Fibroblast of the aortic adventitia (primary cell): ENCODE measurements at regions not wholly inside any gene's neighbourhood (a gene's known extent, or its start where the extent isn't known, plus 50 kb on each side); places are given as distances from the start of the nearest gene placed in this dataset.

Experiments used
- DNase-seq: peaks from one replicate; pipeline ENCODE4 v3.0.0-alpha.2; 2010; ENCODE audit warnings: low read depth
- H3K4me3 ChIP-seq: 2 replicates; pipeline ENCODE4 v1.5.1; 2011; ENCODE audit warnings: low read depth, mild to moderate bottlenecking, control low read depth, low read length, moderate library complexity
- TF ChIP-seq, protein P1 (sequence below): IDR thresholded peaks from 2 replicates; pipeline ENCODE4 v1.5.1; 2011; ENCODE audit warnings: mild to moderate bottlenecking, low read length, control low read depth, inconsistent platforms; ENCODE audit not compliant: insufficient read depth

DNA sequence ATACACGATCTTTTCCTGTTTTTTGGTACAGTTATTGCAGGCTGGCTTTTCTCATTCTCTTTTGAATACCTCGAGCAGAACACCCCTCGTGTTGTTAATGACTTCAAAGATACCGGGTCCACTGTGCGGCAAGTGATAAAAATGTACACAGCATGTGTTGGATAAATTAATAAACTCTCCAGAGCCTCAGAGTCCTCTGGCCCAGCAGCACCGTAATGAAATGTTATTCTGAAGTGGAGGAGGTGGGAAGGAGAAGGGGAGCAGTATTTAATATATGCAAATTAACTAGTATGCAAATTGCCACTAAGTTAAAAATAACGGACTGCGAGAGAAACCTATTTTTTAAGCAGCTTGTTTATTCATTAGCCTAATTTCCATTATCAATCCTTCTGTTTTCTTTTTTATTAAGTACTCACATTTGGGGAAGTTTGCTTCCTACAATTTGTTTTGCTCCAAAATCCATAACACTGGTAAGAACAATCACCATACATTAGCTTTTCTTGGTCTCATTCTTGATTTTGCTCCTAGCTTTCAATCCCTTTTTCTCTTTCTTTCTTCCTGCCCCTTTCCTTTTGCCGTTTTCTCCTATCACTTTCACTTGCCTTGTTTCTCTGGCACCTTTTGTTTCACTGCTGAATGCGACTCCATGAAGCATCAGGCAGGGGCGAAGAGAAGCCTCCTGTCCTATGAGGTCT lies 462.3 kb upstream of the PPP2R3A start:
- DNase-seq = no peak
- H3K4me3 ChIP-seq = peak overlapping the region; percentile 3
- TF ChIP-seq, protein P1, sequence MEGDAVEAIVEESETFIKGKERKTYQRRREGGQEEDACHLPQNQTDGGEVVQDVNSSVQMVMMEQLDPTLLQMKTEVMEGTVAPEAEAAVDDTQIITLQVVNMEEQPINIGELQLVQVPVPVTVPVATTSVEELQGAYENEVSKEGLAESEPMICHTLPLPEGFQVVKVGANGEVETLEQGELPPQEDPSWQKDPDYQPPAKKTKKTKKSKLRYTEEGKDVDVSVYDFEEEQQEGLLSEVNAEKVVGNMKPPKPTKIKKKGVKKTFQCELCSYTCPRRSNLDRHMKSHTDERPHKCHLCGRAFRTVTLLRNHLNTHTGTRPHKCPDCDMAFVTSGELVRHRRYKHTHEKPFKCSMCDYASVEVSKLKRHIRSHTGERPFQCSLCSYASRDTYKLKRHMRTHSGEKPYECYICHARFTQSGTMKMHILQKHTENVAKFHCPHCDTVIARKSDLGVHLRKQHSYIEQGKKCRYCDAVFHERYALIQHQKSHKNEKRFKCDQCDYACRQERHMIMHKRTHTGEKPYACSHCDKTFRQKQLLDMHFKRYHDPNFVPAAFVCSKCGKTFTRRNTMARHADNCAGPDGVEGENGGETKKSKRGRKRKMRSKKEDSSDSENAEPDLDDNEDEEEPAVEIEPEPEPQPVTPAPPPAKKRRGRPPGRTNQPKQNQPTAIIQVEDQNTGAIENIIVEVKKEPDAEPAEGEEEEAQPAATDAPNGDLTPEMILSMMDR = no peak

- TF ChIP-seq, protein P1 = peak; percentile 90
- peak; percentile 79 for DNase-seq
- peak overlapping the region; percentile 3 for H3K4me3 ChIP-seq
Observed at GRCh38 chr3:135503760-135504686, 461.5 kb upstream of the PPP2R3A start.

- TF ChIP-seq, protein P1 = no peak
- no peak overlapping the region for H3K4me3 ChIP-seq
- peak; percentile 68 for DNase-seq
Observed at GRCh38 chr3:135513106-135514059, 452.1 kb upstream of the PPP2R3A start.

DNA sequence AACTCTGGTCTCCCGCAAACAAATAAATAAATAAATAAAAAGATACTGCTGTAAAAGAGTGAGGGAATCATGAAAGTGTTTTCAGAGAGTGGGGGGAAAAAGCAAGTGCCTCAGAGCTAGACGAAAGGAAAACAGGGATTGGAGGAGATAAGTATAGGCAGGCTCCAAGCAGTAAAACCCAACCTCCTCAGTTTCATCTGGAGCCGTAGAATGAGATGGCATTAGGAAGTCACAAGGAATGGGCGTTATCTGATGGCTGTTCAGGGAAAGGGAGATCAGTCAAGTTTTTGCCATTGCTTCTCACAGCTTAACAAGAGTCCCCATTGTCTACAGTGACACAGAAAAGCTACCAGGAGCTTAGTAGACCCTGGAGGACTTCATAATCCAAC lies 451.5 kb upstream of the PPP2R3A start:
- H3K4me3 ChIP-seq = no peak overlapping the region
- TF ChIP-seq, protein P1 = no peak
- DNase-seq = peak; percentile 11

GRCh38 chr3:135516143-135516542 lies 449.4 kb upstream of the PPP2R3A start:
- TF ChIP-seq, protein P1 = peak; percentile 45
- no peak for DNase-seq
- no peak overlapping the region for H3K4me3 ChIP-seq

DNA sequence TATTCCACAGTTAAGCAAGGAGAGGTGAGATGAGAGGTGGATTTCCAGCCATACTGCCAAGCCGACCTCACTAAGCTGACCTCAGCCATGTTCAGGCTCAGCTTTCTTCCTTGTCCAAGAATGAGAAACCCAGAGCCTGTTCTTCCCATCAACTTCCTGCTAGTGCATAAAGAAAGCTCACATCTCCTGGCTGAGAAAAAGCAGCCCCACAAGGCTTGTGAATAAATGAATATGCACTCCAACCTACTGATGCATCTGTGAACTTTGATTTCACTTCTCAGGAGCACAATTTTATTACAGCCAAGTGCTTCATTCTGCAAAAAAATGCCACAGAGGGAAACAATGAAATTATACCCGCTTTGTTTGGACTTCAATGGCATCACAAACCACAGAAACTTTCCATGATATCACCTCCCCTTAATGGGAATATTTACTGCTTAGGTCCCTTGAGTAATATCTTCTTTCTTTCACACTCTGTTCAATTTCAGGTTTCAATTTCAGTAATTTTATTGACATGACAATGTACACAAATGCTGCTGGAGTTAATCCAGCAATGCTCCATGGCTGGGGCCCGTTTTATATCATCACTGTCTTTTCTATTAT lies 437.0 kb upstream of the PPP2R3A start:
- no peak overlapping the region for H3K4me3 ChIP-seq
- no peak for DNase-seq
- TF ChIP-seq, protein P1 = no peak
